ENCODE measurements at regions not wholly inside any gene's neighbourhood (a gene's known extent, or its start where the extent isn't known, plus 50 kb on each side); places are given as distances from the start of the nearest gene placed in this dataset.

GRCh38 chr6:90425161-90425641, 128.6 kb upstream of the BACH2 start:
- no peak for TF ChIP-seq CTCF (IDR thresholded peaks at IDR 0.05)
- TF ChIP-seq POLR2A (IDR thresholded peaks at IDR 0.05), result no peak
